NK-92 treated with Interleukin-12 subunit alpha and Interleukin-12 subunit beta, amount 100 ng/mL, for 24 hours (cell line): ENCODE measurements at regions not wholly inside any gene's neighbourhood (a gene's known extent, or its start where the extent isn't known, plus 50 kb on each side); places are given as distances from the start of the nearest gene placed in this dataset.

ENCODE experiments used
- DNase-seq: peaks from one replicate; lab custom pipeline; 2025; lab: John Stamatoyannopoulos, UW

- no peak for DNase-seq
Measured at GRCh38 chr6:164214066-164214465, 799.5 kb downstream of the QKI start.

GRCh38 chr6:164211254-164211653, 796.7 kb downstream of the QKI start:
- no peak for DNase-seq

- no peak for DNase-seq
Measured at GRCh38 chr6:164210783-164211182, 796.3 kb downstream of the QKI start.

- no peak for DNase-seq
Measured at GRCh38 chr6:164210323-164210722, 795.8 kb downstream of the QKI start.

GRCh38 chr6:164208371-164208770, 793.9 kb downstream of the QKI start:
- no peak for DNase-seq

- DNase-seq = no peak
Measured at GRCh38 chr6:164206807-164207423, 792.4 kb downstream of the QKI start.

- DNase-seq = no peak
Measured at GRCh38 chr6:164200071-164200470, 785.6 kb downstream of the QKI start.

GRCh38 chr6:164195942-164196281, 781.4 kb downstream of the QKI start:
- no peak for DNase-seq

- DNase-seq = no peak
Measured at GRCh38 chr6:164195278-164195941, 780.9 kb downstream of the QKI start.

GRCh38 chr6:164188861-164189260, 774.3 kb downstream of the QKI start:
- DNase-seq = no peak

- DNase-seq = no peak
Measured at GRCh38 chr6:164185471-164185871, 771.0 kb downstream of the QKI start.

- no peak for DNase-seq
Measured at GRCh38 chr6:164184410-164184809, 769.9 kb downstream of the QKI start.

- DNase-seq = no peak
Measured at GRCh38 chr6:164183556-164184123, 769.1 kb downstream of the QKI start.

- no peak for DNase-seq
Measured at GRCh38 chr6:164178679-164179332, 764.3 kb downstream of the QKI start.

GRCh38 chr6:164169355-164169754, 754.8 kb downstream of the QKI start:
- DNase-seq = no peak

GRCh38 chr6:164168595-164168994, 754.1 kb downstream of the QKI start:
- no peak for DNase-seq

- DNase-seq = no peak
Measured at GRCh38 chr6:164167873-164168405, 753.4 kb downstream of the QKI start.

GRCh38 chr6:164166996-164167395, 752.5 kb downstream of the QKI start:
- DNase-seq = no peak

- DNase-seq = no peak
Measured at GRCh38 chr6:164166515-164166914, 752.0 kb downstream of the QKI start.

- DNase-seq = no peak
Measured at GRCh38 chr6:164164876-164165275, 750.4 kb downstream of the QKI start.

- no peak for DNase-seq
Measured at GRCh38 chr6:164163239-164163638, 748.7 kb downstream of the QKI start.

GRCh38 chr6:164159061-164159460, 744.5 kb downstream of the QKI start:
- no peak for DNase-seq

- DNase-seq = no peak
Measured at GRCh38 chr6:164154588-164154987, 740.1 kb downstream of the QKI start.
